ENCODE measurements at regions not wholly inside any gene's neighbourhood (a gene's known extent, or its start where the extent isn't known, plus 50 kb on each side); places are given as distances from the start of the nearest gene placed in this dataset.

DNA sequence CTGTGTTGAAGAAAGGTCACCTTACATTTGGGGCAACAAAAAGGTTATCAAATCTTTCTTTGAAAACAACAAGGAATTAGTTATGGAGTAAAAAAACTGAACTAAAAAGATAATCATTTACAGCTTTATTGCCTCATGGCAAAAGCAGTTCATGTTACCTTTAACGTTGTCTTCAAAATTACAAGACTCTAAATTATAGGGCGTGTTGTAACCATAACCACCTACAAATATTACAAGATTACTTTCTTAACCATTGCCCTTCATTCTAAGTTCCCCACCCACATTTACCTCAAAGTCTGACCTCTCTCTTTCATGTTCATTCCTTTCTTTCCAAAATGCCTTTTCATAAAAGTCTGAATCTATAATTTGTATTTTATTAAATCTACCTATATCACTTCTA, 74.6 kb upstream of the LRATD1 start:
- no peak for DNase-seq

DNA sequence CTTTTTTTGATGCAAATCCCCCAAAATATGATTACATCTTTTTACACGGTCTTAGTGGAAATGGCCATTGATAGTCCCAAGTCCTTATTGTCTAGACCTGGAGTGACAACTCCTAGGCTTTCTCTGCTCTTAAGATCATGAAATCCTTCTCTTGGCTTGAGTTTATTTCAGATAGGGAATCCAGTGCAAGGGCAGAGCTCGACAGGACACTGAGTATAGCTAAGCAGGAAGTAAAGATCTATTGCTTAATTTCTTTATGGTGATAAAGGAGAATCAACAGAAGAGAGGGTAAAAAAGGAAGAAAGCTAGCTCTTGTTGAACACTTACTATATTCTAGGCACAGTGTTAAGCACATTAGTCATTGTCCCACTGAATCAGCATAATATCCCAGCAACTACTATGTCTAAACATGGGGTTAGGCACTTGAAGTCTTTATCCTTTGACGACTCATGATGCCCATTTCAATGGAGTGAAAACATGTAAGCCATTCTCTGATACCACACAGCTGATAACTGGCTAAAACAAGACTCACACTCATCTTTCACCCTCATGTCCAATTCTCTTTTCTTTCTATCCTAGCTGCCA, 74.1 kb upstream of the LRATD1 start:
- no peak for DNase-seq

DNA sequence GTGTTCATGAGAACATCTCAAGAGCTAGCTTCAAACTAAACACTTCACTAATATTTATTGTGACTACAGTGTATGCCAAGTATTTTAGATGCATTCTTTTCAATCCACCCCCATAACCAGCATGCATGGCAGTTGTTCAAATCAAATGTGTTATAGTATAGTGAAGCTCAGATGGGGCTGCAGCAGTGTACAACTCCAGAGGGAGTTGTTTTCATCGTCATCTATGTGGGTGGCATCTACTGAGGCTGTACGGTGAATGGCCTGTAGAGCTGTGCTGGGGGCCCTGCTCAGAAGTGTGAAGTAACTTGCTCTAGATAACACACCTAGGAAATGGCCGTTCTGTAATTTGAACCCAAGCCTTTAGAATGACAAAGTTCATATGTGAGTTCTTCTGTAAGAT, 71.8 kb upstream of the LRATD1 start:
- DNase-seq, result no peak

GRCh38 chr2:14563324-14563723, 69.2 kb upstream of the LRATD1 start:
- no peak for DNase-seq

- no peak for DNase-seq
Measured at GRCh38 chr2:14565666-14566065, 66.9 kb upstream of the LRATD1 start.

- DNase-seq, result no peak
Measured at GRCh38 chr2:14567561-14567960, 65.0 kb upstream of the LRATD1 start.

GRCh38 chr2:14569294-14569693, 63.2 kb upstream of the LRATD1 start:
- DNase-seq, result no peak

DNA sequence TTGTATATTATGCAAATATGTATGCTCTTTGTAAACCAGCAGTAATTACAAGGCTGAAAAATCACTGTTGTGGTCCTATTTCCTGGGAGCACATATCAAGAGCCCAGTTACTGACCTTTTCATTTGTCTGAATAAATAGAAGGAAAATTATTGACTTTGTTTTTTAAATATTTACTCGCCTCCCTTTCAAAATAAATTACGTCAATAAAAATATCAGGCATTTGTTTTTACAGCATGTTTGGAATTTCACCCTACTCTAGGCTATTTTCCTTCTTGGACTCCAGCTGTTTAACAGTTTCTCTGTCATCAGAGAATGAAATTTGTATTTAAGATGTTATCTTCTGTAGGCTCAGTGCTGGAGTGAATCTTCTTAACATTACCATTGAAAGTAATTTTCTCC, 59.9 kb upstream of the LRATD1 start:
- DNase-seq, result no peak

GRCh38 chr2:14577843-14578242, 54.7 kb upstream of the LRATD1 start:
- DNase-seq, result no peak
